Testis (tissue), 2 donors: ENCODE measurements at regions not wholly inside any gene's neighbourhood (a gene's known extent, or its start where the extent isn't known, plus 50 kb on each side); places are given as distances from the start of the nearest gene placed in this dataset.

Experiments
- POLR2A ChIP-seq: fragments of 450-650 bp; IDR thresholded peaks from one replicate; pipeline ENCODE4 v1.6.1; 2017; ENCODE audit warnings: antibody characterized with exemption, mild to moderate bottlenecking, moderate library complexity
- TF ChIP-seq, protein P1 (sequence below), 3 experiments: fragments of 450-650 bp in 2 of 3; fragments of 200-600 bp in 1 of 3; sonication (generic) in 1 of 3; IDR thresholded peaks; one replicate each; pipeline ENCODE4 v1.5.1; 2016 to 2019; ENCODE audit warnings: antibody characterized with exemption in 3 of 3, mild to moderate bottlenecking in 2 of 3, moderate library complexity in 1 of 3

DNA sequence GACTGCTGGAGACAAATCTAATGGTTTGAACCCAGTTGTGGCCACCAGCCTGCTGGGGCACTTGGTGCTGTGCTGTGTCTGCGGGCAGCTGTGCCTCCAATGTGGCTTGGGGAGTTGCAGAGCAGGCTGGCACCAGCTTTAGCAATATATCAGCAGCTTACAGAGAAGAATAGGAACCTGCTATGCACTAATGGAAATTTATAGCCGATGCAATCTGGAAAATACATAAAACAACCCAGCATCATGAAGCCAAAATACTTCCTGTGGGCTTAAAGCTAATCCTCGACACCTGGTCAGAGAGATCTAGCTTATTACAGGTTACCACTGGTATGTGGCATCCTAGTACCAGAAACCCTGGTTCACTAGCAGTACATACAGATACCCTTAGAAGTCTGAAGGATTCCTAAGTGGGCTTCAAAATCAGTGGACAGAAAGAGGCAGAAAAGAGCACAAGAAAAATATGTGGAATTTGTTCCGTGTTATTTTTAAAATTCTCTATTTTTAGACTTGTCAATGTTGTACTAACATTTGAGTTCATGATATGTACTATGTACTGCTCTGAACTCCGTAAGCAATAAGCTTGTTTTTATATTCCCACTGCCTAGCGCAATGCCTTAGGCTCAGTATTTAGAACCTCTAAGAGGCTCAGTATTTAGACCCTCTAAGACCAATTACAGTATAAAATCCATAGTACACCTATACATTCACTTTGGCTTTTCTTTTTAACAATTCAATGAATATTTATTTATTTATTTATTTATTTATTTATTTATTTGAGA, 194.7 kb downstream of the UXS1 start:
- TF ChIP-seq, protein P1, sequence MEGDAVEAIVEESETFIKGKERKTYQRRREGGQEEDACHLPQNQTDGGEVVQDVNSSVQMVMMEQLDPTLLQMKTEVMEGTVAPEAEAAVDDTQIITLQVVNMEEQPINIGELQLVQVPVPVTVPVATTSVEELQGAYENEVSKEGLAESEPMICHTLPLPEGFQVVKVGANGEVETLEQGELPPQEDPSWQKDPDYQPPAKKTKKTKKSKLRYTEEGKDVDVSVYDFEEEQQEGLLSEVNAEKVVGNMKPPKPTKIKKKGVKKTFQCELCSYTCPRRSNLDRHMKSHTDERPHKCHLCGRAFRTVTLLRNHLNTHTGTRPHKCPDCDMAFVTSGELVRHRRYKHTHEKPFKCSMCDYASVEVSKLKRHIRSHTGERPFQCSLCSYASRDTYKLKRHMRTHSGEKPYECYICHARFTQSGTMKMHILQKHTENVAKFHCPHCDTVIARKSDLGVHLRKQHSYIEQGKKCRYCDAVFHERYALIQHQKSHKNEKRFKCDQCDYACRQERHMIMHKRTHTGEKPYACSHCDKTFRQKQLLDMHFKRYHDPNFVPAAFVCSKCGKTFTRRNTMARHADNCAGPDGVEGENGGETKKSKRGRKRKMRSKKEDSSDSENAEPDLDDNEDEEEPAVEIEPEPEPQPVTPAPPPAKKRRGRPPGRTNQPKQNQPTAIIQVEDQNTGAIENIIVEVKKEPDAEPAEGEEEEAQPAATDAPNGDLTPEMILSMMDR (IDR thresholded peaks at IDR 0.05): no peak
- TF ChIP-seq POLR2A: no peak
